NOMO-1 treated with DMSO at 0.1 percent for 48 hours (cell line): ENCODE measurements at regions not wholly inside any gene's neighbourhood (a gene's known extent, or its start where the extent isn't known, plus 50 kb on each side); places are given as distances from the start of the nearest gene placed in this dataset.
"Not testable (repeated sequence)": the region's sequence is repeated elsewhere in the genome, so short reads cannot be mapped to it uniquely, and the experiment has no call there.

ENCODE experiments used
- DNase-seq: peaks from one replicate; lab custom pipeline; 2025; ENCODE audit not compliant: unreplicated experiment; lab: John Stamatoyannopoulos, UW

GRCh38 chr4:141340458-141340857 is 119.8 kb downstream of the ZNF330 start:
- DNase-seq, result no peak

DNA sequence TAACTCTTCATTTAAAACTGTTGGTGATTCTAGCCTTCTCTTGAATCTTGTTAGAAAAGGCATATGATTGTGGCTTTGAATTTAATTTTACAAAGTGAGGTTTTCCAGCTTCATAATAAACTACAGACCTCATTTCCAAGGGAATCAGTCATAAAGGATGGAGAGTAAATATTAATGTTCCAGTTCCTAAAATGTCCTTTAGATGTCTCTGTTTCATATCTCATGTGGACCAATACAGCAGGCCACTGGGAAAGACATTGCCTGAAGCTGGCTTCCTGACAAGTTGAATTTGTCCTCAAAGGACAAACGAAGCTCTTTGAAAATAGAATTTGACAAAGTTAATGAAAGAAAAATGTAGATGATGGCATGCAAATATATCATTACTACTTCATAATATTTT is 125.4 kb downstream of the ZNF330 start:
- peak; percentile 21 for DNase-seq

DNA sequence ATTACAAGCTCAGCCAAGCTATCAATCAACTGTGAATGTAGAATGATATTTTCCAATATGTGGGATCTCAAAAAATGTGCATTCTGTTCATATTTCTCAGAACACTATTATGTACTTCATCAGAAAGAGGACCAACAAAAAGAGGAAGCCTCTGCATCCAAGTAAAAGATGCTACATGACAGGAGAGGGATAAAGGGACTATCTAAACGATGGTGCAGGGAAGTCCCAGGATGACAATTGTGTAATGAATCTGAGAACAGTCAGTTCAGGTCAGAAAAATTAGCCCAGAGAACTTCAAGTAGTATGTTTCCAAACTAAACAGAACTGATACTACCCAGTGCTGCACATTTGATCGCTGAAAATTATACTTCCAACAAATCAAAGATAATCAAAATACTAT is 127.0 kb downstream of the ZNF330 start:
- DNase-seq, result no peak

- peak; percentile 71 for DNase-seq
Measured at GRCh38 chr4:141348125-141348524, 127.4 kb downstream of the ZNF330 start.

DNA sequence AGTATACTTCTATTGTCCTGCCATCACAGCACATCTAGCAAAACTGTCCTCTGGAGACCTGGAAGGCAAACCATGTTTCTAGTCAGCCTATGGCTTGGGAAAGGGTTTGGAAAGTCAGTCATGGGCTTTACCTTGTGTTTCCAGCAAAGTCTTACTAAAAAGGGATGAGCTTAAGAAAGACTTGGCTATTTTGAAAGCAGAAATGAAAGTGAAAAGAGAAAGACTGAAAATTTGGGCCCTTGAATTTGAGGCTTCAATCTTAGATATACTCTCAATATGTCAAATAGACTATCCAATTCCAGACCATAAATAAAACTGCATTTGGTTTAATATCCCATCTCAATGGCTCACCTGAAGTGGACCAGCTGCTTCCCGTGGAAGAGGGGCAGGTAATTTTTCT is 127.9 kb downstream of the ZNF330 start:
- peak; percentile 27 for DNase-seq

DNA sequence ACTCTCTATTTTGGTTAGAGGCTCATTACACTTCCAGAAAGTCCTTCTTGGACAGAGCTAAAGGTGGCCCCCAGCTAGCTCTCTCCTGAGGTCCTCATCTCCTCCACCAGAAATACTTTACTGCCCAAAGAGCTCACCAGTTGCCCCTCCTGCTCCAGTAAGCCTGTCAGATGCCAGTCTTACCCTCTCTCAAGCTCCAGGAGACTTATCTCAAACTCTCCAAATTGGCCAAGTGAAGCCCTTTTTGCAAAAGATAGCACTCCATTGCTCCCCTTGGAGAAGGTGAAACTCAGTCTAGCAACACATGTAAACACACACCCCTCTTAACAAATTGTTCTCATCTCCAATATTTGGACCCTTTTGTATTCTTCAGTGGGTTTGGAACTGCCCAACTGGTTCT is 128.5 kb downstream of the ZNF330 start:
- no peak for DNase-seq

DNA sequence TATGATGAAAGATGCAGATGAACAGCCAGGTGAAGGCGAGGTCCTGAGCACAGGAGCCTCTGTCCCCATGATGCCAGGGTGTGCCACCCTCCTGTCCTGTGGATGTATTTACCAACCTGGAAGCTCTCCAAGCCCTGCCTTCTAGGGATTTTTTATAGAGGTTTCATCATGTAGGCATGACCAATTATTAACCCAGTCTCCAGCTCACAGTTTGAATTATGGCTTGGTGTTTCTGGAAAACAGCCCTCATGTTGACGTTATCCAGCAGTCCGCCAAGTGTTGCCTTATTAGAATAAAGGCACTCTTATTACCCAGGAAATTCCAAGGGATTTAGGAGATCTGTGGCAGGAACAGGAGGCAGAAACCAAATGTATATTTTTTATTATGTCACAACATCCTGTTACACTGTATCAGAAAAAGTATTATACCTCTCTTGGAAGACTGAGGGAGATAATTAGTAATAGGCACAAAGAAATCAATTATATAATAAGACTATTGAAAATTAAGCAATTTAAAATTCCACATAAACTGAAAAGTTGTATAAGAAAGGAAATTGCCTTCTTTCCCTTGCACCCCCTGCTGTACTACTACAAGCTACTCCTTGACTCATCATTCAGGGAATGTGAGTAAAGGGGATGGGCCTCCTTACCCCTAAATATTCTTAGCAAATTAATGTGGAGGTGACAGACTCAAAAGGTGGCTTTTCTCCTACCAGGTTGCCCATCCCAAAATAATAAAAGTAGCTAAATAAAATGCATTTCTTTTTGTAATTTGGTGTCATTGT is 129.6 kb downstream of the ZNF330 start:
- DNase-seq, result no peak

GRCh38 chr4:141352331-141352730 is 131.6 kb downstream of the ZNF330 start:
- no peak for DNase-seq

- peak; percentile 78 for DNase-seq
Measured at GRCh38 chr4:141352909-141353525, 132.3 kb downstream of the ZNF330 start.

DNA sequence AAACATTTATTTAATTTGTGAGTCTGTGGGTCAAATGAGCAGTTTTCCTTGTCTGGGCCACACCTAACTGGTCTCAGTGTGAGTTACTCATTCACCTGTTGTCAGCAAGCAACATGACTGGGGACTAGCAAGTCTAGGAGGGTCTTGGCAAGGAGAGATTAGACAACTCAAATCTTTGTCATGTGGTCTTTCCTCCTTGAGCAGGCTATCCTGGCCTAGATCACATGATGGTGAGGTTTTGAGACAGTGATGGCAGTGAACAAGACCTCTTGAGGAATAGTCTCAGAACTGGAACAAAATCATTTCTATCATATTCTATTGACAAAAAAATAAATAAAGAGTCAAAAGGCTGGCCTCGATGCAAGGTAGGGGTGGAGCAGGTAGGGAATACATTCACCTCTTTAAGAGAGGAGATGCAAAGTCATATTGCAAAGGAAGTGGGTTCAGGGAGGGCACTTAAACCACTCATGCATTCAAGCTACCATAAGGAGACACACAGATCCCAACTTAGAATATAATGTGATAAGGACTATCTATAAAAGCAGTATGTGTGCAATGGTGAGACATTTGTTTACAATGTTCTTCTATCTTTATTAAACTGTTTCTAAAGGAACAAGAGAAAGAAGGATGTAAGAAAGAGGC is 135.7 kb downstream of the ZNF330 start:
- no peak for DNase-seq

DNA sequence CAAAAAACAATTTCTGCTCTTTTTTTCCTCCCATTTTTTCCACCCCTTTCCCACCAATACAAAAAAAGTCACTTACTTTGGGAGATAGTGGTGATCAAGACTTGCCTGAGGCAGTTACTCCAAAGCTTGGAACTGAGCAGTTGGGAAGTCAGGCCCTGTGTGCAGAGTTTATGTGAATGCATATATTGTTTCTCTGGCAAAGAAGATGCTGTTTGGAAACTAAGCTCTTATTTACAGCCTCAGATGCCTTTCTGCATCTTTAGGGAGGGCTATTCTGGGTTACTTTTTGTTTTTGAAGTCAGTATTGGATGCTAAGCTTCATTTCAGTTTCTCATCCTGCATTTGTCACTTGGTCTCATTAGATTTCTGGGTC is 136.3 kb downstream of the ZNF330 start:
- DNase-seq, result no peak

DNA sequence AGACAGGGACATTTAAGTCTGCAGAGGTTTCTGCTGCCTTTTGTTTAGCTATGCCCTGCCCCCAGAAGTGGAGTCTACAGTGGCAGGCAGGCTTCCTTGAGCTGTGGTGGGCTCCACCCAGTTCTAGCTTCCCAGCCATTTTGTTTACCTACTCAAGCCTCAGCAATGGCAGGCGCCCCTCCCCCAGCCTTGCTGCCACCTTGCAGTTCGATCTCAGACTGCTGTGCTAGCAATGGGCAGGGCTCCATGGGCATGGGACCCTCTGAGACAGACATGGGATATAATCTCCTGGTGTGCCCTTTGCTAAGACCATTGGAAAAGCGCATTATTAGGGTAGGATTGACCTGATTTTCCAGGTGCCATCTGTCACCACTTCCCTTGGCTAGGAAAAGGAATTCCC is 147.5 kb downstream of the ZNF330 start:
- not testable (repeated sequence) for DNase-seq

- no peak for DNase-seq
Measured at GRCh38 chr4:141371206-141371605, 150.5 kb downstream of the ZNF330 start.

DNA sequence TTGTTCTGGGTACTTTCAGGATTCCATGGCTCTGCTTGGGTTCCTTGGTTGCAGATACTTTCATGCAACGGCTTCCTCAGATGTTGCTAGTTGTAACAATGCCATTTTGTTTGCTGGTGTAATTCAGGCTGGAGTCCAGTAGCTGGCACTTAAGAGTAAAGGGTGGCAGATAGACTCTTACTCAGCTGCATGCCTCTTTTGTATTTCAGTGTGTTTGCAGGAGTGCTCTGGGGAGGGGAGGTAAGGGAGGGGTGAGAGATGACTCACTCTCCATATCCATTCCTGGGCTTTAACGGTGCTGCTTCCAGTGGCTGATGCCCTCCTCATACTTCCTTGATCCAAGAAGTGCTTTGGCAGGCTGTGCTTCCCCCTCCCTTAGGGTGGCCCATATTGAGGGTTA is 155.2 kb downstream of the ZNF330 start:
- DNase-seq, result no peak

- DNase-seq, result no peak
Measured at GRCh38 chr4:141376769-141377168, 156.1 kb downstream of the ZNF330 start.

DNA sequence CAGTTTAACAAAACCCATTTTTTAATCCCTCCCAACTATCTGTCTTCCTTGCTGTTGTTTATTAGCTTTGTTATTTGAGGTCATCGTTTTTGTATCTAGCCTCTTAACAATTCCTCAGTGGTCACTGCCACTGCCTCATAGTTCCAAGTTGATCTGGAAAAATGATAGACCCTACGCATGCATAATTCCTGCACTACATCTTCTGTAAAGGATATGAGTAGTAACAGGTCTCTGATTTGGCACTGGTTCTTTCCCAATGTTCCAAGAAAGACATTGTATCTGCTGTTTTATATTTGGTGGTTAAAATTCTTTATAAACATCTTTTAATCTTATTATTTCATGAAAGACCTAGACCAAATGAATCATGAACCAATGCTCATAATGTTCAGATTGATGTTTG is 166.6 kb downstream of the ZNF330 start:
- no peak for DNase-seq

DNA sequence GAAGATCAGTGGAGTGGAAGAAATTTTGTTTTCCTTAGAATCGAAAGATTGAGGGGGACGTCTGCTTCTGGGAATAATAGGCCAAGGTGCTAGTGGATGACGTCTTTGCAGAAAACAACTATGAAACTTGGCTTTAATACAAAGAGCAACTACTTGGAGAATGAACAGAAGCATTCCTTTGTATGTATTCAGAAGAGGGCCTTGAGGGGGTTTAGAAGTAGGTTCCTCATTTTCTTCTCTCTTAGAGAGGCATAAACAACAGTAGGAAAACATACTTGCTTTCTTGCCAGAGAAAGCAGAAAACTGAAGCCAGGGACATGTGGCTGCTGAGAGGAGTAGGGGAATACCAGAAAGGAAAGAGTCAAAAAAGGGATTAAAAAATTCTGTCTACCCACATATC is 167.8 kb downstream of the ZNF330 start:
- no peak for DNase-seq

- no peak for DNase-seq
Measured at GRCh38 chr4:141389649-141390048, 169.0 kb downstream of the ZNF330 start.

DNA sequence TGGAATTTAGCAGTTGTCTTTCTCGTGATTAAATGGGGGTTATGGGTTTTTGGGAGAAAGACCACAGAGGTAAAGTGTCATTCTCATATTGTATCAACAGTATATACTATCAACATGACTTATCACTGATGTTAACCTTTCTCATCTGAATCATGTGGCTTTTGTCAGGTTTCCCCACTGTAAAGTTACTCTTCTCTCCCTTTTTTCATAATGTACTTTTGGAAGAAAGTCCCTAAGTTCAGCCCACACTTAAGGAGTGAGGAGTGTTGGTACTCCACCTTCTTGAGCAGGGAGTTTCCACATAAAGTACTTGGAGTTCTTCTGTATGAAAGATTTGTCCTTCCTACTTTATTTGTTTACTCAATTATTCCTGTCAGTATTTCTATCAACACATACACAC is 169.9 kb downstream of the ZNF330 start:
- no peak for DNase-seq

GRCh38 chr4:141391293-141391692 is 170.6 kb downstream of the ZNF330 start:
- DNase-seq, result no peak

- DNase-seq, result no peak
Measured at GRCh38 chr4:141391771-141392170, 171.1 kb downstream of the ZNF330 start.

DNA sequence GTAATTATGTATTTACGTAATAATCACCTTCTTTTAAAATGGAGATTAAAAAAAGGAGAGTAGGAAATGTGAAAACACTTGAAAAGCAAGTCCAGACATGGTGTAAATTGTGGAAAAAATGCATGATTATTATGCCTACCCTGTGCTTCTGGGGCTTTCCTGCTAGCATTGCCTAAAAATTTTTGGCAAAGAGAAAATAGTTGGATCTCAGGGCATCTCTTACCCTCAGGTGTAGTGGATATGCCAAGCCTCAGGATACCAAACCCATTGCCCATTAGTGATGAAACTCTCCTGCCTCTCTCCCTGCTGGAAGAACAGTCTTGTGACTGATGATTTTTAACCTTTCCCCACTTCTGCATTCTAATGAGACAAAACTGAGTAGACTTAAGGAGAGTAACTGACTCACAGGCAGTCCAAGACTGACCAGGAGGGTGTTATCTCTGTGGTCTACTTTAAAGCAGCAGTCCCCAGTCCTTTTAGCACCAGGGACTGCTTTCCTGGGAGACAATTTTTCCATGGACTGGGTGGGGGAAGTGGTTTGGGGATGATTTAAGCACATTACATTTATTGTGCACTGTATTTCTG is 174.6 kb downstream of the ZNF330 start:
- DNase-seq, result no peak
